ENCODE measurements at regions not wholly inside any gene's neighbourhood (a gene's known extent, or its start where the extent isn't known, plus 50 kb on each side); places are given as distances from the start of the nearest gene placed in this dataset.

DNA sequence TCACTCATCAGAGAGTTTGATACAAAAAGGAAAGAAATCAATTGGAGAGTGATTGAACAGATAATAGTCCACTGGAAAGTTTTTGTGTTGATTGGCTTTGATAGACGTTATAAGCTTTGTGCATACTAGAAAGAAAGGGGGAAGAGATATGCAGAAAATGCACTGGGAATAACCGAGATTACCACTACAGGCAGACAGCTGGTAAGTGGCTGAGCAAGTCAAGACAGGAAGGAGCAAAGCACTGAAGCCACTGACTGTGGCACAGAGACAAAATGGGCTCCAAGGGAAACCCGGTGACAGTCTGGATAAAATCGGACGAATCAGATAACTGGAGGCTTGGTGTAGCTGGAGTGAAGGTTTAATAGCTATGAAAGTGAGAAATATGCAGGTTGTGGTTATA, 209.0 kb downstream of the SIM1 start:
- H3K27ac ChIP-seq (ENCODE audit: low read depth, low read length), result no peak overlapping the region
- no peak overlapping the region for H2AFZ ChIP-seq (ENCODE audit: low read depth, low read length, severe bottlenecking)
- TF ChIP-seq EZH2phosphoT487 (conservative IDR thresholded peaks at IDR 0.05; ENCODE audit: low read length), result no peak
- TF ChIP-seq, protein P1, sequence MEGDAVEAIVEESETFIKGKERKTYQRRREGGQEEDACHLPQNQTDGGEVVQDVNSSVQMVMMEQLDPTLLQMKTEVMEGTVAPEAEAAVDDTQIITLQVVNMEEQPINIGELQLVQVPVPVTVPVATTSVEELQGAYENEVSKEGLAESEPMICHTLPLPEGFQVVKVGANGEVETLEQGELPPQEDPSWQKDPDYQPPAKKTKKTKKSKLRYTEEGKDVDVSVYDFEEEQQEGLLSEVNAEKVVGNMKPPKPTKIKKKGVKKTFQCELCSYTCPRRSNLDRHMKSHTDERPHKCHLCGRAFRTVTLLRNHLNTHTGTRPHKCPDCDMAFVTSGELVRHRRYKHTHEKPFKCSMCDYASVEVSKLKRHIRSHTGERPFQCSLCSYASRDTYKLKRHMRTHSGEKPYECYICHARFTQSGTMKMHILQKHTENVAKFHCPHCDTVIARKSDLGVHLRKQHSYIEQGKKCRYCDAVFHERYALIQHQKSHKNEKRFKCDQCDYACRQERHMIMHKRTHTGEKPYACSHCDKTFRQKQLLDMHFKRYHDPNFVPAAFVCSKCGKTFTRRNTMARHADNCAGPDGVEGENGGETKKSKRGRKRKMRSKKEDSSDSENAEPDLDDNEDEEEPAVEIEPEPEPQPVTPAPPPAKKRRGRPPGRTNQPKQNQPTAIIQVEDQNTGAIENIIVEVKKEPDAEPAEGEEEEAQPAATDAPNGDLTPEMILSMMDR (IDR thresholded peaks at IDR 0.05; ENCODE audit: insufficient read depth, low read length, poor library complexity, severe bottlenecking), result no peak

DNA sequence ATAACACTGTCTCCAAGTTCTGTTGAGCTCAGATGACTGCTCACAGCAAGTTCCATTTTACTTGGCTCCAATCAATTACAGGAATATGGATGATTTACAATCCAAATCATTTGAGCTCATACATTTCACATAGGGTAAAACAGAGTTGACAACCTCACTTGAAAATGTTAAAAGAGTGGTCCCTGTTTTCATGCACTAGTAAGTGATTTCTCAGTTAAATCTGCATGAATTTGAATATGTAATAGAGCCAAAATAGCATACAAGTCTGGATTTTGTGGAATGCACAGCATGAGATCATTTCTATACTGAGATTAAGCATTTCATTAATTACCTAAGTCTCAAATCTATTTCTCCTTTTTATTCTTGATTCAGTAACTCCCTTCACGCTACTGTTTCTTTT, 217.6 kb downstream of the SIM1 start:
- Histone ChIP-seq H4K20me1 (ENCODE audit: low read depth, low read length) (no peaks in the 10 kb centered on the region), H3K4me2 (ENCODE audit: low read depth, low read length, poor library complexity, severe bottlenecking) (no peak overlapping the region), H3F3A (ENCODE audit: insufficient read depth) (no peaks in the 10 kb centered on the region), H3K79me2 (ENCODE audit: insufficient read depth, low read length) (no peaks in the 10 kb centered on the region), H3K36me3 (ENCODE audit: low read length) (no peaks in the 10 kb centered on the region), H3K4me3 (ENCODE audit: insufficient read depth, low read length, poor library complexity, severe bottlenecking) (no peak overlapping the region), H3K9me2 (replicated peaks; ENCODE audit: insufficient read depth, low read length) (no peaks in the 10 kb centered on the region), H2AFZ (ENCODE audit: low read depth, low read length, severe bottlenecking) (no peak overlapping the region), H3K9me3 (ENCODE audit: insufficient read depth, low read length) (no peaks in the 10 kb centered on the region), H3K27ac (ENCODE audit: low read depth, low read length) (no peak overlapping the region), H3K27me3 (ENCODE audit: low read length) (no peaks in the 10 kb centered on the region), H3K9ac (ENCODE audit: low read length) (no peak overlapping the region)
- TF ChIP-seq, protein P1 (IDR thresholded peaks at IDR 0.05; ENCODE audit: insufficient read depth, low read length, poor library complexity, severe bottlenecking), result no peak
- no peak for TF ChIP-seq EZH2phosphoT487 (conservative IDR thresholded peaks at IDR 0.05; ENCODE audit: low read length)

More for the DNA sequence above, 209.0 kb downstream of the SIM1 start:
- no peak overlapping the region for H3K9ac ChIP-seq (ENCODE audit: low read length)
- H4K20me1 ChIP-seq (ENCODE audit: low read depth, low read length), result no peaks in the 10 kb centered on the region
- no peak overlapping the region for H3K4me2 ChIP-seq (ENCODE audit: low read depth, low read length, poor library complexity, severe bottlenecking)
- no peaks in the 10 kb centered on the region for H3K36me3 ChIP-seq (ENCODE audit: low read length)
- H3K9me2 ChIP-seq (replicated peaks; ENCODE audit: insufficient read depth, low read length), result no peaks in the 10 kb centered on the region
- H3K79me2 ChIP-seq (ENCODE audit: insufficient read depth, low read length), result no peaks in the 10 kb centered on the region
- H3F3A ChIP-seq (ENCODE audit: insufficient read depth), result no peaks in the 10 kb centered on the region
- H3K9me3 ChIP-seq (ENCODE audit: insufficient read depth, low read length), result no peaks in the 10 kb centered on the region
- H3K4me3 ChIP-seq (ENCODE audit: insufficient read depth, low read length, poor library complexity, severe bottlenecking), result no peak overlapping the region
- H3K27me3 ChIP-seq (ENCODE audit: low read length), result no peaks in the 10 kb centered on the region

DNA sequence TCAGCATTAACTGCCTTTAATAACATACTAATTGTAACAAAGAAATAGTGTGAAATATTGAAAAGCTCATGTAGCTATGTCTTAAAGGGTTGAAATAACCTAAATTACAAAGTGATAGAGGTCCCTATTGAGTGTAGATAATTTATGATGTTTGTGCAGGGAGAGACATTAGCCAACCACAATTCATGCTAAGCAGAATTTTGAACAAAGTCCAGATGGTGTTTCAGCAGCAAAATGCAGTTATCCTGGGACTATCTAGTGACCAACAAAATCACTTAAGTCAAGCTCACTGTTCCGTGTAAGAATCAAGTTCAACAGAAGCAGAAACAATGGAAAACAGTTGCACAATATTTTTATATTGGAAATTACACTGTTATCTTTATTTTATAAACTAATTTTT, 218.5 kb downstream of the SIM1 start:
- no peaks in the 10 kb centered on the region for H3K36me3 ChIP-seq (ENCODE audit: low read length)
- no peaks in the 10 kb centered on the region for H3K9me2 ChIP-seq (replicated peaks; ENCODE audit: insufficient read depth, low read length)
- no peak overlapping the region for H3K9ac ChIP-seq (ENCODE audit: low read length)
- H2AFZ ChIP-seq (ENCODE audit: low read depth, low read length, severe bottlenecking), result no peak overlapping the region
- TF ChIP-seq, protein P1 (IDR thresholded peaks at IDR 0.05; ENCODE audit: insufficient read depth, low read length, poor library complexity, severe bottlenecking), result no peak
- TF ChIP-seq EZH2phosphoT487 (conservative IDR thresholded peaks at IDR 0.05; ENCODE audit: low read length), result no peak
- no peaks in the 10 kb centered on the region for H3K27me3 ChIP-seq (ENCODE audit: low read length)
- no peaks in the 10 kb centered on the region for H3K79me2 ChIP-seq (ENCODE audit: insufficient read depth, low read length)
- no peaks in the 10 kb centered on the region for H3K9me3 ChIP-seq (ENCODE audit: insufficient read depth, low read length)
- H4K20me1 ChIP-seq (ENCODE audit: low read depth, low read length), result no peaks in the 10 kb centered on the region
- no peaks in the 10 kb centered on the region for H3F3A ChIP-seq (ENCODE audit: insufficient read depth)
- H3K4me3 ChIP-seq (ENCODE audit: insufficient read depth, low read length, poor library complexity, severe bottlenecking), result no peak overlapping the region
- H3K27ac ChIP-seq (ENCODE audit: low read depth, low read length), result no peak overlapping the region
- H3K4me2 ChIP-seq (ENCODE audit: low read depth, low read length, poor library complexity, severe bottlenecking), result no peak overlapping the region
